Nephron progenitor cell (in vitro differentiated cells): ENCODE measurements at regions not wholly inside any gene's neighbourhood (a gene's known extent, or its start where the extent isn't known, plus 50 kb on each side); places are given as distances from the start of the nearest gene placed in this dataset.

ENCODE experiments used
- DNase-seq: peaks from one replicate; pipeline ENCODE4 v3.0.0; 2021
- H3K27ac Mint-ChIP-seq: 2 replicates; pipeline ENCODE4 v1.8.0; 2021; ENCODE audit warnings: mild to moderate bottlenecking, moderate library complexity, mixed read lengths
- H3K27me3 Mint-ChIP-seq: 2 replicates; pipeline ENCODE4 v1.8.0; 2021; ENCODE audit warnings: mild to moderate bottlenecking, low read depth, mixed read lengths; ENCODE audit not compliant: poor library complexity
- H3K36me3 Mint-ChIP-seq: 2 replicates; pipeline ENCODE4 v1.8.0; 2021; ENCODE audit warnings: low read depth, mixed read lengths
- H3K4me1 Mint-ChIP-seq: 2 replicates; pipeline ENCODE4 v1.8.0; 2021; ENCODE audit warnings: mixed read lengths
- H3K4me3 Mint-ChIP-seq: 2 replicates; pipeline ENCODE4 v1.8.0; 2021; ENCODE audit warnings: mild to moderate bottlenecking, moderate library complexity, mixed read lengths
- H3K9me3 Mint-ChIP-seq: 2 replicates; pipeline ENCODE4 v1.8.0; 2021; ENCODE audit warnings: mild to moderate bottlenecking, moderate library complexity, mixed read lengths
- TF ChIP-seq, protein P1 (sequence below): fragments of 200-600 bp; sonication (generic); IDR thresholded peaks from 2 replicates; pipeline ENCODE4 v1.5.0; 2021; ENCODE audit warnings: antibody characterized with exemption

DNA sequence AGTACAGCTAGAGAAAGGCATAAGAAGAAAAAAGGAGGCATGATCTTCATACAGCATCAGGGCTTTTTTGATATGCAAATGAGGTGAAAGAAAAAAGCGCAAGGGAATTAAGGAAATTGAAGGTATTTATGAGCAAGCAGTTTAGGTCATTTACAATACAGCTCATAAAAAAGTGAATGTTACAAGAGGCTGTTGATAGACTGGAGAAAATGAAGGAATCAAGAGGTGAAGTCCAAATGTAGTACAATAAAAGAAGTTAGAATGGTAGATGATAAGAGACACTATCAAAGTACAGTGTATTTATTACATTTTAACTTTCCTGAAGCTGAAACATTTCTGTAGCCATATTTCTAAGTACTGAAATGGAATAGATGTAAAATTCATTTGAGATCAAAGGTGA lies 1349.5 kb downstream of the ADGRL3 start:
- no peak for DNase-seq
- no peaks in the 10 kb centered on the region for H3K9me3 Mint-ChIP-seq
- H3K4me1 Mint-ChIP-seq, result peaks cover 7% of the 10 kb centered on the region
- peaks cover 4% of the 10 kb centered on the region for H3K27me3 Mint-ChIP-seq
- no peak overlapping the region for H3K4me3 Mint-ChIP-seq
- H3K27ac Mint-ChIP-seq, result no peak overlapping the region
- no peaks in the 10 kb centered on the region for H3K36me3 Mint-ChIP-seq
- TF ChIP-seq, protein P1, sequence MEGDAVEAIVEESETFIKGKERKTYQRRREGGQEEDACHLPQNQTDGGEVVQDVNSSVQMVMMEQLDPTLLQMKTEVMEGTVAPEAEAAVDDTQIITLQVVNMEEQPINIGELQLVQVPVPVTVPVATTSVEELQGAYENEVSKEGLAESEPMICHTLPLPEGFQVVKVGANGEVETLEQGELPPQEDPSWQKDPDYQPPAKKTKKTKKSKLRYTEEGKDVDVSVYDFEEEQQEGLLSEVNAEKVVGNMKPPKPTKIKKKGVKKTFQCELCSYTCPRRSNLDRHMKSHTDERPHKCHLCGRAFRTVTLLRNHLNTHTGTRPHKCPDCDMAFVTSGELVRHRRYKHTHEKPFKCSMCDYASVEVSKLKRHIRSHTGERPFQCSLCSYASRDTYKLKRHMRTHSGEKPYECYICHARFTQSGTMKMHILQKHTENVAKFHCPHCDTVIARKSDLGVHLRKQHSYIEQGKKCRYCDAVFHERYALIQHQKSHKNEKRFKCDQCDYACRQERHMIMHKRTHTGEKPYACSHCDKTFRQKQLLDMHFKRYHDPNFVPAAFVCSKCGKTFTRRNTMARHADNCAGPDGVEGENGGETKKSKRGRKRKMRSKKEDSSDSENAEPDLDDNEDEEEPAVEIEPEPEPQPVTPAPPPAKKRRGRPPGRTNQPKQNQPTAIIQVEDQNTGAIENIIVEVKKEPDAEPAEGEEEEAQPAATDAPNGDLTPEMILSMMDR, result no peak

- no peaks in the 10 kb centered on the region for H3K9me3 Mint-ChIP-seq
- H3K4me1 Mint-ChIP-seq, result peaks cover 7% of the 10 kb centered on the region
- no peak overlapping the region for H3K27ac Mint-ChIP-seq
- no peaks in the 10 kb centered on the region for H3K36me3 Mint-ChIP-seq
- TF ChIP-seq, protein P1, result no peak
- no peak for DNase-seq
- H3K4me3 Mint-ChIP-seq, result no peak overlapping the region
- H3K27me3 Mint-ChIP-seq, result peaks cover 4% of the 10 kb centered on the region
Observed at GRCh38 chr4:62548765-62549164, 1348.6 kb downstream of the ADGRL3 start.

- Mint-ChIP-seq H3K27me3 (peaks cover 4% of the 10 kb centered on the region), H3K4me1 (peaks cover 7% of the 10 kb centered on the region), H3K9me3 (no peaks in the 10 kb centered on the region), H3K36me3 (no peaks in the 10 kb centered on the region), H3K27ac (no peak overlapping the region), H3K4me3 (no peak overlapping the region)
- DNase-seq, result no peak
- TF ChIP-seq, protein P1, result no peak
Observed at GRCh38 chr4:62548108-62548524, 1348.0 kb downstream of the ADGRL3 start.

- H3K27ac Mint-ChIP-seq, result no peak overlapping the region
- no peaks in the 10 kb centered on the region for H3K9me3 Mint-ChIP-seq
- no peaks in the 10 kb centered on the region for H3K36me3 Mint-ChIP-seq
- peaks cover 7% of the 10 kb centered on the region for H3K4me1 Mint-ChIP-seq
- TF ChIP-seq, protein P1, result no peak
- peaks cover 4% of the 10 kb centered on the region for H3K27me3 Mint-ChIP-seq
- DNase-seq, result no peak
- H3K4me3 Mint-ChIP-seq, result no peak overlapping the region
Observed at GRCh38 chr4:62544428-62544827, 1344.3 kb downstream of the ADGRL3 start.

- peaks cover 2% of the 10 kb centered on the region for H3K4me1 Mint-ChIP-seq
- H3K36me3 Mint-ChIP-seq, result no peaks in the 10 kb centered on the region
- H3K27ac Mint-ChIP-seq, result no peak overlapping the region
- DNase-seq, result no peak
- H3K9me3 Mint-ChIP-seq, result peaks cover 8% of the 10 kb centered on the region
- no peak overlapping the region for H3K4me3 Mint-ChIP-seq
- H3K27me3 Mint-ChIP-seq, result no peaks in the 10 kb centered on the region
- TF ChIP-seq, protein P1, result no peak
Observed at GRCh38 chr4:62543002-62543401, 1342.9 kb downstream of the ADGRL3 start.

DNA sequence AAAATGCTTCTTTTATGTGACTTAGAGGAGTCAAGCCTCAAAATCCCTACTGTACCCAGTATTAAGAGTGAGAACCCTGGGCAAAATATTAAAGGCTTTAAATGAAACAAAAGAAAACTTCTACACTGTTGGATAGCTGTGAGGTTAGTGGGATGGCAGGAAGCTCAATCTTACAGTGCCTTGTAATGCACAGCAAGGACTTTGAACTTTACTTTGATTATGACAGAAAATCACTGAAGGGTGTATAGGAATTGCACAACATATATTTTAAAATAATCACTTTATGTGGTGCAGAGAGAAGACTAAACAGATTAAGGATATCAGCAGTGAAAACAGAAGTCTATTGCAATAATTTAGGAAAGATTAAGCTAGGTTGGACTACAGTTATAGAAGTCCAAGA lies 1333.4 kb downstream of the ADGRL3 start:
- Mint-ChIP-seq H3K36me3 (no peaks in the 10 kb centered on the region), H3K9me3 (peaks cover 10% of the 10 kb centered on the region), H3K4me1 (no peaks in the 10 kb centered on the region), H3K27ac (no peak overlapping the region), H3K27me3 (no peaks in the 10 kb centered on the region), H3K4me3 (no peak overlapping the region)
- no peak for DNase-seq
- TF ChIP-seq, protein P1, result no peak
